ENCODE measurements at regions not wholly inside any gene's neighbourhood (a gene's known extent, or its start where the extent isn't known, plus 50 kb on each side); places are given as distances from the start of the nearest gene placed in this dataset.

- Histone ChIP-seq H2AFZ (ENCODE audit: low read depth, low read length) (no peak overlapping the region), H3K27me3 (ENCODE audit: control insufficient read depth in 2 of 2, insufficient read depth in 2 of 2, low read length in 2 of 2) (no peaks in the 10 kb centered on the region), H3K4me2 (ENCODE audit: insufficient read depth, low read length) (no peak overlapping the region), H3K9ac (replicated peaks; ENCODE audit: extremely low read depth, insufficient read depth, low read length) (no peak overlapping the region), H3K79me2 (ENCODE audit: control insufficient read depth, insufficient read depth, low read length) (no peaks in the 10 kb centered on the region), H4K20me1 (replicated peaks; ENCODE audit: control insufficient read depth, extremely low read depth, insufficient read depth, low read length) (no peaks in the 10 kb centered on the region), H3K4me3 (replicated peaks in 1 of 3; ENCODE audit: insufficient read depth in 1 of 3, low read depth in 1 of 3, low read length in 3 of 3) (no peak overlapping the region), H3K36me3 (ENCODE audit: control insufficient read depth in 2 of 2, extremely low read depth in 1 of 2, insufficient read depth in 2 of 2, low read length in 2 of 2) (no peaks in the 10 kb centered on the region), H3K27ac (ENCODE audit: insufficient read depth, low read depth, low read length) (no peak overlapping the region), H3K9me3 (replicated peaks; ENCODE audit: control insufficient read depth, insufficient read depth, low read length) (no peaks in the 10 kb centered on the region), H3K4me1 (ENCODE audit: control insufficient read depth, extremely low read depth, insufficient read depth, low read length) (no peaks in the 10 kb centered on the region), H3K9me1 (replicated peaks; ENCODE audit: control insufficient read depth, extremely low read depth, insufficient read depth, low read length) (no peaks in the 10 kb centered on the region)
- no peak for DNase-seq (ENCODE audit: low read depth, low spot score)
- intact Hi-C loops (cut with micrococcal nuclease) (no loop called here), dilution Hi-C loops (cut with MboI; ENCODE audit: extremely low pct_ligation_motif_present, low sequenced_read_pairs) (no loop called here)
- POLR2A ChIA-PET, result no interaction called here
- CTCF ChIA-PET, result no interaction called here
- TF ChIP-seq JUN (IDR thresholded peaks at IDR 0.05; ENCODE audit: borderline replicate concordance, insufficient read depth, insufficient read length, low read depth), result no peak
- no peak for TF ChIP-seq POLR2A (IDR thresholded peaks at IDR 0.05; ENCODE audit: low read depth, low read length)
- no peak for TF ChIP-seq CTCF (IDR thresholded peaks at IDR 0.05; ENCODE audit: extremely low read depth in 1 of 2, insufficient read depth in 1 of 2, low read depth in 1 of 2, low read length in 2 of 2)
- TF ChIP-seq GATA2 (IDR thresholded peaks at IDR 0.05; ENCODE audit: insufficient read depth, insufficient read length, low read depth, low read length), result no peak
- no peak for TF ChIP-seq EZH2 (IDR thresholded peaks at IDR 0.05; ENCODE audit: borderline replicate concordance, low read depth, low read length, severe bottlenecking)
- no peak for TF ChIP-seq MYC (IDR thresholded peaks at IDR 0.05; ENCODE audit: low read depth, low read length)
- no peak for TF ChIP-seq FOS (IDR thresholded peaks at IDR 0.05; ENCODE audit: borderline replicate concordance, insufficient read depth, low read length)
- no peak for TF ChIP-seq MAX (IDR thresholded peaks at IDR 0.05; ENCODE audit: insufficient read depth, insufficient read length)
- TF ChIP-seq POLR2AphosphoS5 (IDR thresholded peaks at IDR 0.05; ENCODE audit: insufficient read depth, low read depth, low read length), result no peak
- no peak for FAIRE-seq
- BruUV-seq (replicated peaks), result no TSS peak
These were observed 398.3 kb downstream of the ANXA1 start for GRCh38 chr9:73549991-73550390.

Data from endothelial cell of umbilical vein (primary cell).